Trophoblast cell (in vitro differentiated cells and primary cell): ENCODE measurements at regions not wholly inside any gene's neighbourhood (a gene's known extent, or its start where the extent isn't known, plus 50 kb on each side); places are given as distances from the start of the nearest gene placed in this dataset.

Experiments
- DNase-seq, 2 donors: peaks; one replicate each; pipeline ENCODE4 v3.0.0-alpha.2; 2016
- H2AFZ ChIP-seq: 2 replicates; pipeline ENCODE4 v1.6.1; 2013; ENCODE audit warnings: low read length, moderate library complexity, mild to moderate bottlenecking; ENCODE audit not compliant: insufficient read depth, poor library complexity
- H2AK5ac ChIP-seq: 2 replicates; pipeline ENCODE4 v1.6.1; 2013; ENCODE audit warnings: mild to moderate bottlenecking, low read length
- H2BK120ac ChIP-seq: 2 replicates; pipeline ENCODE4 v1.6.1; 2013; ENCODE audit warnings: low read length, mild to moderate bottlenecking, moderate library complexity; ENCODE audit not compliant: insufficient read depth, poor library complexity
- H2BK12ac ChIP-seq: 2 replicates; pipeline ENCODE4 v1.6.1; 2013; ENCODE audit warnings: mild to moderate bottlenecking, low read length, moderate library complexity
- H2BK5ac ChIP-seq: 2 replicates; pipeline ENCODE4 v1.6.1; 2013; ENCODE audit warnings: low read length, low read depth, moderate library complexity, mild to moderate bottlenecking; ENCODE audit not compliant: poor library complexity
- H3K14ac ChIP-seq: 2 replicates; pipeline ENCODE4 v1.6.1; 2013; ENCODE audit warnings: mild to moderate bottlenecking, low read length
- H3K18ac ChIP-seq: 2 replicates; pipeline ENCODE4 v1.6.1; 2013; ENCODE audit warnings: mild to moderate bottlenecking, low read length
- H3K23ac ChIP-seq: 2 replicates; pipeline ENCODE4 v1.6.1; 2013; ENCODE audit warnings: low read length
- H3K27ac ChIP-seq: 2 replicates; pipeline ENCODE4 v1.5.1; 2013; ENCODE audit warnings: low read depth, mild to moderate bottlenecking, inconsistent platforms, low read length, moderate library complexity
- H3K27me3 ChIP-seq: 2 replicates; pipeline ENCODE4 v1.6.1; 2013; ENCODE audit warnings: inconsistent platforms, mild to moderate bottlenecking, low read length, moderate library complexity; ENCODE audit not compliant: insufficient read depth
- H3K36me3 ChIP-seq, 2 experiments: 1 replicate in 1 of 2; 2 replicates in 1 of 2; pipeline ENCODE4 v1.6.1; 2013; ENCODE audit warnings: low read length in 2 of 2, mild to moderate bottlenecking in 2 of 2, moderate library complexity in 1 of 2; ENCODE audit not compliant: insufficient read depth in 2 of 2, control insufficient read depth in 1 of 2
- H3K4ac ChIP-seq: 2 replicates; pipeline ENCODE4 v1.6.1; 2013; ENCODE audit warnings: low read depth, mild to moderate bottlenecking, low read length, moderate library complexity
- H3K4me1 ChIP-seq, 2 experiments: 1 replicate in 1 of 2; 2 replicates in 1 of 2; pipeline ENCODE4 v1.6.1; 2013; ENCODE audit warnings: low read length in 2 of 2, mild to moderate bottlenecking in 2 of 2, moderate library complexity in 1 of 2; ENCODE audit not compliant: insufficient read depth in 2 of 2, control insufficient read depth in 1 of 2
- H3K4me2 ChIP-seq: 2 replicates; pipeline ENCODE4 v1.6.1; 2013; ENCODE audit warnings: inconsistent platforms, mild to moderate bottlenecking, low read length, moderate library complexity
- H3K4me3 ChIP-seq: 2 replicates; pipeline ENCODE4 v1.5.1; 2013; ENCODE audit warnings: mild to moderate bottlenecking, low read depth, low read length, inconsistent platforms
- H3K79me1 ChIP-seq: one replicate; pipeline ENCODE4 v1.6.1; 2013; ENCODE audit warnings: low read length
- H3K79me2 ChIP-seq: 2 replicates; pipeline ENCODE4 v1.6.1; 2013; ENCODE audit warnings: low read length, mild to moderate bottlenecking; ENCODE audit not compliant: control insufficient read depth, insufficient read depth, poor library complexity
- H3K9ac ChIP-seq: 2 replicates; pipeline ENCODE4 v1.6.1; 2013; ENCODE audit warnings: mild to moderate bottlenecking, low read length
- H3K9me3 ChIP-seq: 2 replicates; pipeline ENCODE4 v1.6.1; 2013; ENCODE audit warnings: low read depth, mild to moderate bottlenecking, control low read depth, inconsistent platforms, low read length; ENCODE audit not compliant: insufficient read depth
- H4K12ac ChIP-seq: 2 replicates; pipeline ENCODE4 v1.6.1; 2013; ENCODE audit warnings: low read depth, mild to moderate bottlenecking, low read length, moderate library complexity
- H4K8ac ChIP-seq: 2 replicates; pipeline ENCODE4 v1.6.1; 2013; ENCODE audit warnings: low read depth, mild to moderate bottlenecking, low read length, moderate library complexity
- H4K91ac ChIP-seq: one replicate; pipeline ENCODE4 v1.6.1; 2013; ENCODE audit warnings: low read depth, mild to moderate bottlenecking, low read length, moderate library complexity
- WGBS: extraction: QIAGEN DNeasy Blood & Tissue Kit; methylation state at CpG from one replicate; pipeline ENCODE4 v1.1.7; 2013; ENCODE audit warnings: missing lambda C conversion rate; ENCODE audit not compliant: insufficient read length, insufficient coverage; ENCODE audit errors: extremely low coverage; 5-methylcytosine and 5-hydroxymethylcytosine counted together

- H3K4me3 ChIP-seq = no peak overlapping the region
- no peaks in the 10 kb centered on the region for H3K79me2 ChIP-seq
- no peak overlapping the region for H3K9ac ChIP-seq
- no peaks in the 10 kb centered on the region for H3K79me1 ChIP-seq
- H2BK5ac ChIP-seq = no peak overlapping the region
- H3K18ac ChIP-seq = no peak overlapping the region
- H3K9me3 ChIP-seq = peaks cover 9% of the 10 kb centered on the region
- H2AK5ac ChIP-seq = no peak overlapping the region
- no peak overlapping the region for H2BK120ac ChIP-seq
- H3K36me3 ChIP-seq = no peaks in the 10 kb centered on the region
- no peak overlapping the region for H3K14ac ChIP-seq
- no peak overlapping the region for H3K4ac ChIP-seq
- no peak overlapping the region for H4K12ac ChIP-seq
- H2AFZ ChIP-seq = no peak overlapping the region
- WGBS = no CpG with 5 or more reads among the region's 9 CpGs
- H3K4me1 ChIP-seq = no peaks in the 10 kb centered on the region
- no peak for DNase-seq
- no peak overlapping the region for H3K27ac ChIP-seq
- H4K91ac ChIP-seq = no peak overlapping the region
- H4K8ac ChIP-seq = no peak overlapping the region
- H3K23ac ChIP-seq = no peak overlapping the region
- H3K27me3 ChIP-seq = no peaks in the 10 kb centered on the region
- no peak overlapping the region for H3K4me2 ChIP-seq
- H2BK12ac ChIP-seq = no peak overlapping the region
These were observed 248.6 kb downstream of the MATN1 start for GRCh38 chr1:30474818-30475200.

DNA sequence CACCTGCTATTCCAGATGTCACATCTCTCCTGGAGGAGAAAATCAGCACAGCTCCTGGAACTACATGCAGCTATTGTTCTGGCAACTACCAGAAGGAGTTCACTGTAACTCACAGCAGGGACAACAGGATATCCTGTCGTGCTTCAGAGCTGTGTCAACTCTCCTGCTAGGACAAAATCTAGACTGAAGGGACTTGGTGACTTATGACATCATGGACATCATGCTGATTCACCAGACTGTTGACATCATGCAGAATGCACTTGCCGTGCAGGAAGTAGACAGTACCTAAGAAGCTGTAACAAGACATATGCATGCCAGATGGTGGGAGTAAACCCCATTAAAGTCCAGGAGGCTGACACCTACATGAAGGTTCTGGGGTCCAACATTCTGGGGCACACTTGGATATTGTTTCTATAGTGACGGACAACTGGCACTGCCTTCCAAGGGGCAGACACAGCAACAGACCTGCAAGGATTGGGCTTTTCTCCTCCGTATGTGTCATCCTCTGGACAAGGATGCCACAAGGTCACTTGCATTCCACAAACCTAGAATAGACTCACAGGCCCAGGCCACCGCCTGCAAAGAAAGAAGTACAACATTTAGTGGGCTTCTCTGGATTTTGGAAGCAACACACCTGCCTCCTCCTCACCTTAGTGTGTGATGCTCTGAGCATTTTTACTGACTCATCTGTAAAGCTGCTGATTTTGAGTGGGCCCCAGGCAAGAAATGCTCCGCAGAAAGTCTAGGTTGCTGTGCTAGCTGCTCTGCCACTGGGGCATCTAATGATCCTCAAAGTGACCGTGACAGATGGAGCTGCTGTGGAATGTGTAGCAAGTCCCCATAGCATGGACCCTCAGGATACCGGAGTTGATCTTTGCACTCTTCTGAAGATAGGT lies 249.2 kb downstream of the MATN1 start:
- no peak overlapping the region for H3K4me3 ChIP-seq
- H3K4ac ChIP-seq = no peak overlapping the region
- no peak overlapping the region for H2BK120ac ChIP-seq
- H2BK12ac ChIP-seq = no peak overlapping the region
- H3K18ac ChIP-seq = no peak overlapping the region
- no peaks in the 10 kb centered on the region for H3K79me1 ChIP-seq
- no peak overlapping the region for H3K23ac ChIP-seq
- no peak overlapping the region for H2AFZ ChIP-seq
- H3K9ac ChIP-seq = no peak overlapping the region
- no peak overlapping the region for H4K91ac ChIP-seq
- H4K8ac ChIP-seq = no peak overlapping the region
- no peaks in the 10 kb centered on the region for H3K27me3 ChIP-seq
- no peak overlapping the region for H2BK5ac ChIP-seq
- no peaks in the 10 kb centered on the region for H3K4me1 ChIP-seq
- H3K27ac ChIP-seq = no peak overlapping the region
- no peak overlapping the region for H4K12ac ChIP-seq
- no peak overlapping the region for H2AK5ac ChIP-seq
- H3K79me2 ChIP-seq = no peaks in the 10 kb centered on the region
- no peaks in the 10 kb centered on the region for H3K36me3 ChIP-seq
- WGBS = no CpG with 5 or more reads among the region's 8 CpGs
- no peak overlapping the region for H3K14ac ChIP-seq
- no peak overlapping the region for H3K4me2 ChIP-seq
- H3K9me3 ChIP-seq = peaks cover 8% of the 10 kb centered on the region
- no peak for DNase-seq

DNA sequence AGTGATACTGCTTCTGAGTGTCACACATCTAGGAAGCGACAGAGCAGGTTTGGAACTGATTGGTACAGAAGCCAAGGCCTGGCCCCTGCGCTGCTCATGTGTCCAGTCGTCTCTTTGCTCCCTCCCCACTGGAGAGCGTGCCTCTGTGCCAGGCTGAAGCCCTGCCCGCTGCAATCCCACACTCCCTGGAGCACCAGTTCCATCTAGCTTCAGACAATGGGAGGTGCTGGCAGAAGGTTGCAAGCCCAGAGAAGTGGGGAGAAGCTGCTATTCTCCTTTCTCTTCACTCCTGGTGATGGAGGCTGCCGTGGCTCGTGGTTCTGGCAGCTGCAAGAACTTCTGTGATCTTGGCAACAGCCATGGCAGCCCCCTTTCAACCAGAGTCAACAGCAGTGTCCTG lies 250.9 kb downstream of the MATN1 start:
- Histone ChIP-seq H3K4me1 (no peaks in the 10 kb centered on the region), H3K23ac (no peak overlapping the region), H4K8ac (no peak overlapping the region), H3K79me1 (no peaks in the 10 kb centered on the region), H2AFZ (no peak overlapping the region), H3K4me2 (no peak overlapping the region), H3K79me2 (no peaks in the 10 kb centered on the region), H2BK12ac (no peak overlapping the region), H3K9ac (no peak overlapping the region), H4K91ac (no peak overlapping the region), H3K4ac (no peak overlapping the region), H2AK5ac (no peak overlapping the region), H4K12ac (no peak overlapping the region), H3K27me3 (no peaks in the 10 kb centered on the region), H3K18ac (no peak overlapping the region), H3K27ac (no peak overlapping the region), H3K9me3 (peaks cover 7% of the 10 kb centered on the region), H3K4me3 (no peak overlapping the region), H2BK120ac (no peak overlapping the region), H2BK5ac (no peak overlapping the region), H3K36me3 (no peaks in the 10 kb centered on the region), H3K14ac (no peak overlapping the region)
- no CpG with 5 or more reads among the region's 7 CpGs for WGBS
- DNase-seq = no peak

DNA sequence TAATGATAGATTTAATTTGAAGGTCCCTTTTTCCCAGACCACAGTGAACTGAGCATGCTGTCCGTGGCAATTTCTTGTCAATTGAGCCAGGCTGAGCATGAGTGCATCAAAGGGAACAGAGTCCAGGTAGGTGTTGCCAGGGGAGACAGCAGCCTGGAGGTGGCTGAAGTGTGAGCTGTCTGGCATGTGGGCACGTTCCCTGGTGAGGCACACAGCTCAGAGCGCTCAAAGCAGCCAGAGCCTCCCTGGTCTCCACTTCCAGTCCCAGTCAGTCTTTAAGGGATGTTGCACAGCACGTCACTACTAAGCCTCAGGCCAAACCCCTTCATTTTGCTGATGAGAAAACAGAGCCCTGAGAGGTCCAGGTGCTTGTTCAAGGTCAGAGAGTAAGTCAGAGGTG lies 251.4 kb downstream of the MATN1 start:
- no peak for DNase-seq
- no peak overlapping the region for H3K9ac ChIP-seq
- no peaks in the 10 kb centered on the region for H3K79me1 ChIP-seq
- H3K27ac ChIP-seq = no peak overlapping the region
- no peak overlapping the region for H3K14ac ChIP-seq
- H3K18ac ChIP-seq = no peak overlapping the region
- no peaks in the 10 kb centered on the region for H3K27me3 ChIP-seq
- H4K12ac ChIP-seq = no peak overlapping the region
- no peaks in the 10 kb centered on the region for H3K79me2 ChIP-seq
- H4K91ac ChIP-seq = no peak overlapping the region
- H3K23ac ChIP-seq = no peak overlapping the region
- H2AK5ac ChIP-seq = no peak overlapping the region
- no peak overlapping the region for H3K4me3 ChIP-seq
- H2BK5ac ChIP-seq = no peak overlapping the region
- H3K4ac ChIP-seq = no peak overlapping the region
- WGBS = no CpG with 5 or more reads among the region's 4 CpGs
- no peak overlapping the region for H3K4me2 ChIP-seq
- no peak overlapping the region for H2AFZ ChIP-seq
- H3K4me1 ChIP-seq = no peaks in the 10 kb centered on the region
- no peak overlapping the region for H2BK120ac ChIP-seq
- no peak overlapping the region for H4K8ac ChIP-seq
- no peaks in the 10 kb centered on the region for H3K36me3 ChIP-seq
- peaks cover 7% of the 10 kb centered on the region for H3K9me3 ChIP-seq
- H2BK12ac ChIP-seq = no peak overlapping the region
